GM12878 (cell line): ENCODE measurements at regions not wholly inside any gene's neighbourhood (a gene's known extent, or its start where the extent isn't known, plus 50 kb on each side); places are given as distances from the start of the nearest gene placed in this dataset.

Experiments used
- ATAC-seq: fragments of 200-7000 bp; cut with Tn5 transposase; 3 replicates; pipeline ENCODE4 v1.9.1; 2020; ENCODE audit warnings: mild to moderate bottlenecking, moderate library complexity
- BruUV-seq: library from RNA; stranded (reverse); fragments of 400-500 nt; replicated peaks from 2 replicates; lab custom pipeline; 2021; lab: Mats Ljungman, UMichigan
- CTCF ChIA-PET: fragments of 300-600 bp; sonication (Branson Sonifier 250); formaldehyde crosslinking; extraction: SDS; loops from one replicate; lab custom pipeline; 2021; ENCODE audit warnings: inconsistent platforms; lab: Yijun Ruan, JAX
- POLR2A ChIA-PET: fragments of 350-600 bp; formaldehyde crosslinking; extraction: SDS; loops from one replicate; lab custom pipeline; 2021; ENCODE audit warnings: inconsistent platforms; lab: Charles Lee
- RAD21 ChIA-PET: fragments of 300-600 bp; sonication (Branson Sonifier 250); formaldehyde crosslinking; loops from one replicate; lab custom pipeline; 2023; ENCODE audit warnings: antibody characterized with exemption; ENCODE audit not compliant: unreplicated experiment; lab: Charles Lee
- SMC1A ChIA-PET: fragments of 300-600 bp; sonication (Branson Sonifier 250); formaldehyde crosslinking; loops from one replicate; lab custom pipeline; 2023; ENCODE audit not compliant: unreplicated experiment, uncharacterized antibody; lab: Charles Lee
- DNase-seq: peaks from one replicate; pipeline ENCODE4 v3.0.0-alpha.2; 2011; ENCODE audit warnings: low read depth, low spot score
- FAIRE-seq: peaks from 3 replicates; lab custom pipeline; 2011; peaks lifted over from hg19 to GRCh38; lab: Jason Lieb, UNC
- H2AFZ ChIP-seq: 2 replicates; pipeline ENCODE4 v1.6.0; 2011; ENCODE audit warnings: low read depth, low read length, control low read depth; ENCODE audit not compliant: control insufficient read depth
- H3K27ac ChIP-seq: 2 replicates; pipeline ENCODE4 v1.5.1; 2011; ENCODE audit warnings: control low read depth; ENCODE audit not compliant: control insufficient read depth, insufficient read depth
- H3K27me3 ChIP-seq, 2 experiments: replicated peaks in 1 of 2; 2 replicates each; pipeline versions ENCODE4 v1.6.0 to v1.6.1; 2011; ENCODE audit warnings: low read length in 1 of 2; ENCODE audit not compliant: control insufficient read depth in 2 of 2, insufficient read depth in 2 of 2
- H3K36me3 ChIP-seq, 2 experiments: 2 replicates each; pipeline ENCODE4 v1.5.1; 2011; ENCODE audit warnings: low read length in 1 of 2; ENCODE audit not compliant: control insufficient read depth in 2 of 2, insufficient read depth in 2 of 2
- H3K4me1 ChIP-seq: 2 replicates; pipeline ENCODE4 v1.6.1; 2011; ENCODE audit warnings: mild to moderate bottlenecking, low read length, moderate library complexity, mixed read lengths; ENCODE audit not compliant: control insufficient read depth, insufficient read depth
- H3K4me2 ChIP-seq: 2 replicates; pipeline ENCODE4 v1.6.0; 2011; ENCODE audit warnings: control low read depth; ENCODE audit not compliant: control insufficient read depth, insufficient read depth
- H3K4me3 ChIP-seq: fragments of 200-600 bp; sonication (generic); 2 replicates; pipeline ENCODE4 v1.5.1; 2016
- H3K79me2 ChIP-seq: 2 replicates; pipeline ENCODE4 v1.6.0; 2011; ENCODE audit warnings: low read length; ENCODE audit not compliant: control insufficient read depth, insufficient read depth
- H3K9ac ChIP-seq: 2 replicates; pipeline ENCODE4 v1.8.0; 2011; ENCODE audit warnings: low read length, control low read depth, mixed read lengths; ENCODE audit not compliant: control insufficient read depth, insufficient read depth
- H3K9me3 ChIP-seq: replicated peaks from 3 replicates; pipeline ENCODE4 v1.5.1; 2011; ENCODE audit warnings: mild to moderate bottlenecking, low read length; ENCODE audit not compliant: control insufficient read depth, insufficient read depth
- H4K20me1 ChIP-seq: 2 replicates; pipeline ENCODE4 v1.6.0; 2011; ENCODE audit not compliant: control insufficient read depth, insufficient read depth
- CHD2 ChIP-seq: IDR thresholded peaks from 2 replicates; pipeline ENCODE4 v1.6.1; 2011; ENCODE audit warnings: low read depth, low read length, improper control_type of control experiment, borderline replicate concordance
- FOS ChIP-seq: IDR thresholded peaks from 3 replicates; pipeline ENCODE4 v1.6.1; 2011; ENCODE audit warnings: borderline replicate concordance; ENCODE audit not compliant: insufficient read length; ENCODE audit errors: extremely low read depth
- NKRF ChIP-seq: fragments of 450-650 bp; conservative IDR thresholded peaks from 2 replicates; pipeline ENCODE4 v1.6.1; 2017; ENCODE audit warnings: mild to moderate bottlenecking, moderate library complexity
- POLR2AphosphoS2 ChIP-seq: IDR thresholded peaks from 2 replicates; pipeline ENCODE4 v1.6.1; 2011; ENCODE audit warnings: low read depth, mild to moderate bottlenecking, low read length, improper control_type of control experiment, moderate library complexity
- POU2F2 ChIP-seq: IDR thresholded peaks from 3 replicates; pipeline ENCODE4 v1.6.1; 2011; ENCODE audit warnings: low read depth, mild to moderate bottlenecking, low read length, borderline replicate concordance
- ZBTB4 ChIP-seq: fragments of 450-650 bp; formaldehyde crosslinking; IDR thresholded peaks from 2 replicates; pipeline ENCODE4 v1.4.0; 2022; ENCODE audit warnings: mild to moderate bottlenecking, moderate library complexity
- WGBS: methylation state at CpG from one replicate; pipeline ENCODE4 v1.1.6; 2016; ENCODE audit warnings: low lambda C conversion rate; ENCODE audit not compliant: insufficient replicate concordance, insufficient coverage; ENCODE audit errors: missing lambda C conversion rate; 5-methylcytosine and 5-hydroxymethylcytosine counted together
- in situ Hi-C: fragments of 300-500 bp; cut with MboI; formaldehyde crosslinking; loops from 9 replicates; pipeline ENCODE4 v1.14.3; 2018; ENCODE audit warnings: mixed read lengths
- intact Hi-C: fragments of 100-400 bp; cut with micrococcal nuclease; formaldehyde crosslinking; loops from one replicate; pipeline ENCODE4 v1.14.2; 2022; ENCODE audit not compliant: unreplicated experiment
- TF ChIP-seq, protein P1 (sequence below): fragments of 450-650 bp; formaldehyde crosslinking; IDR thresholded peaks from 2 replicates; pipeline ENCODE4 v1.4.0; 2020; ENCODE audit warnings: mild to moderate bottlenecking, moderate library complexity

DNA sequence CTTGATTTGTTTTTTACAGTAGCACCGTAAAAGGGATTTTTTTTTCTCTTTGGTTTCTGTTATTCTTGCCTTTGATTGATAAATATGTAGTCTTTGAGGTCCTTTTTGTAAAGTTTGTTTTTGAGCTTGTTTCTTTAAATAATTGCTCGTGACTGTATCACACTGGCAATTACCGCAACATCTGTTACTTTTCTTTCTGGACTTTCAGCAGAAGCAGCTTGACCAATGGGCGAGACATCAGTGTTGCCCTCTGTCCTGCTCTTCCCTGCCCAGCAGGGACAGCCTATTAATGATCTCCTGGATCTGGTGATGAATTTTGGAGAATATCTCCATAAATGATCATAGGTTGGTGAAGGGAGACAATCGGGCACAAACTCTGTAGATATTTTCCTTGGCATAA lies 74.9 kb downstream of the TDRD15 start:
- in situ Hi-C loops, result no loop called here
- Histone ChIP-seq H2AFZ (no peak overlapping the region), H3K4me3 (no peak overlapping the region), H4K20me1 (no peaks in the 10 kb centered on the region), H3K79me2 (no peaks in the 10 kb centered on the region), H3K9ac (no peak overlapping the region), H3K27me3 (no peaks in the 10 kb centered on the region), H3K4me1 (no peaks in the 10 kb centered on the region), H3K36me3 (no peaks in the 10 kb centered on the region), H3K27ac (no peak overlapping the region), H3K9me3 (no peaks in the 10 kb centered on the region), H3K4me2 (no peak overlapping the region)
- ChIA-PET RAD21 (no interaction called here), POLR2A (no interaction called here), SMC1A (interaction anchor here (1.1 kb wide), 1 partner anchor 109 kb away, joined by 3 read pairs; no protein-coding TSS in a partner anchor), CTCF (interaction anchor here (0.6 kb wide), 1 partner anchor 113 kb away, joined by 3 read pairs; no protein-coding TSS in a partner anchor)
- ATAC-seq (no peak), FAIRE-seq (no peak), DNase-seq (no peak)
- WGBS, result 9% methylated on average over 5 of the region's 5 CpGs
- no peak for TF ChIP-seq FOS
- TF ChIP-seq, protein P1, sequence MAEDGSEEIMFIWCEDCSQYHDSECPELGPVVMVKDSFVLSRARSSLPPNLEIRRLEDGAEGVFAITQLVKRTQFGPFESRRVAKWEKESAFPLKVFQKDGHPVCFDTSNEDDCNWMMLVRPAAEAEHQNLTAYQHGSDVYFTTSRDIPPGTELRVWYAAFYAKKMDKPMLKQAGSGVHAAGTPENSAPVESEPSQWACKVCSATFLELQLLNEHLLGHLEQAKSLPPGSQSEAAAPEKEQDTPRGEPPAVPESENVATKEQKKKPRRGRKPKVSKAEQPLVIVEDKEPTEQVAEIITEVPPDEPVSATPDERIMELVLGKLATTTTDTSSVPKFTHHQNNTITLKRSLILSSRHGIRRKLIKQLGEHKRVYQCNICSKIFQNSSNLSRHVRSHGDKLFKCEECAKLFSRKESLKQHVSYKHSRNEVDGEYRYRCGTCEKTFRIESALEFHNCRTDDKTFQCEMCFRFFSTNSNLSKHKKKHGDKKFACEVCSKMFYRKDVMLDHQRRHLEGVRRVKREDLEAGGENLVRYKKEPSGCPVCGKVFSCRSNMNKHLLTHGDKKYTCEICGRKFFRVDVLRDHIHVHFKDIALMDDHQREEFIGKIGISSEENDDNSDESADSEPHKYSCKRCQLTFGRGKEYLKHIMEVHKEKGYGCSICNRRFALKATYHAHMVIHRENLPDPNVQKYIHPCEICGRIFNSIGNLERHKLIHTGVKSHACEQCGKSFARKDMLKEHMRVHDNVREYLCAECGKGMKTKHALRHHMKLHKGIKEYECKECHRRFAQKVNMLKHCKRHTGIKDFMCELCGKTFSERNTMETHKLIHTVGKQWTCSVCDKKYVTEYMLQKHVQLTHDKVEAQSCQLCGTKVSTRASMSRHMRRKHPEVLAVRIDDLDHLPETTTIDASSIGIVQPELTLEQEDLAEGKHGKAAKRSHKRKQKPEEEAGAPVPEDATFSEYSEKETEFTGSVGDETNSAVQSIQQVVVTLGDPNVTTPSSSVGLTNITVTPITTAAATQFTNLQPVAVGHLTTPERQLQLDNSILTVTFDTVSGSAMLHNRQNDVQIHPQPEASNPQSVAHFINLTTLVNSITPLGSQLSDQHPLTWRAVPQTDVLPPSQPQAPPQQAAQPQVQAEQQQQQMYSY (CRISPR knock-in tag), result no peak
- TF ChIP-seq POU2F2, result no peak
- no peak for TF ChIP-seq NKRF
- TF ChIP-seq CHD2, result no peak
- TF ChIP-seq ZBTB4 (CRISPR knock-in tag), result no peak
- no peak for TF ChIP-seq POLR2AphosphoS2
- BruUV-seq, result no TSS peak
- intact Hi-C loops, result no loop called here
